Activated CD8-positive, alpha-beta memory T cell treated with anti-CD3 and anti-CD28 coated beads, Interleukin-2, amount 50 U/mL, for 1 hour (primary cell): ENCODE measurements at regions not wholly inside any gene's neighbourhood (a gene's known extent, or its start where the extent isn't known, plus 50 kb on each side); places are given as distances from the start of the nearest gene placed in this dataset.

Experiments used
- DNase-seq: peaks from one replicate; pipeline ENCODE4 v3.0.0-alpha.2; 2020; ENCODE audit errors: extremely low read depth

- DNase-seq = no peak
These were observed 137.6 kb upstream of the SLC10A2 start for GRCh38 chr13:103203735-103204330.

- no peak for DNase-seq
These were observed 134.1 kb upstream of the SLC10A2 start for GRCh38 chr13:103200118-103200885.

GRCh38 chr13:103199380-103200088, 133.3 kb upstream of the SLC10A2 start:
- DNase-seq = no peak

- DNase-seq = no peak
These were observed 130.1 kb upstream of the SLC10A2 start for GRCh38 chr13:103196356-103196755.

- no peak for DNase-seq
These were observed 129.5 kb upstream of the SLC10A2 start for GRCh38 chr13:103195762-103196161.

DNA sequence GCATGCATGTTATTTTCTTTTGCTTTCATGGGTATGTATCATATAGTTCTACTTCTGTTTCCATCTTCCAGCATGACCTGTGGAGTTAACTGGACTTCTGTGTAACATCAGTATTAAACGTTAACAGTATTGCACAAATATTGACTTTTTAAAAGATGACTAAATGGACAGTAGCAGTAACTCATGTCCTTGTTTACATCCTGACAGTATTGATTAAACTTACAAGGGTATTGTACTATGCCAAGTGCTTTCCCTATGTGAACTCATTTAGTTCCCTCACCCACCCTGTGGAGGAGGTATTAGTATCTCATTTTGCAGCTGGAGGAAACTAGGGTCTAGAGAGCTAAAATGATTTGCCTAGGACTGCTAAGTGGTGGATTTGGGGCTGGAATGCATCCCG, 128.7 kb upstream of the SLC10A2 start:
- no peak for DNase-seq

DNA sequence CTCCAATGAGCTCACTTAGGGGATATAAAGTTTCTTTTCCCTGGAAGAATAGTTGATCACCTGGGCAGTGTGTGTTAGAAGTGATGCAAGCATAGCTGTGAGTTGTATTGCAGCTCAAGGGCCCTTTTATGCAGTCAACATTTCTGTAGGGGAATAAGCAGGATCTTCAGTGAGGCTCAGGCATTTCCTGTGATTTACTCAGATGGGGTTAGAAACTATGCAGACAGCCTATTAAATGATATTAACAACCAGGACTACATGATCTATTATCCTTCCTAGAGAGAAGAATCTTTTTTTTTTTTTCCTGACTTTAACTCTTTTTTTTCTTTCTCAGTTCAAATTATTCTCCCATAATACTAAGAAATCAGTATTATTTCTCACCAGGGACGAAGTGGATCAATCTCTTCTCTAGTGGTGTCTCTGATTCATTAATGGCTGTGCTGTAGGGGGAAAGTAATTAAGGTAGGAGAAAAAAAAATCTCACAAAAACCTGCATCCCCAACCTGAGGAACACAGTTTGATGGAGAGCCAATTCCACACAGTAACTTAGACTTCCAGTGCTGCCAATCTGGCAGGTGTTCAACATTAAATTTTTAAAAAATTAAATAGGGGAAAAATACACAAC, 126.4 kb upstream of the SLC10A2 start:
- DNase-seq = no peak

DNA sequence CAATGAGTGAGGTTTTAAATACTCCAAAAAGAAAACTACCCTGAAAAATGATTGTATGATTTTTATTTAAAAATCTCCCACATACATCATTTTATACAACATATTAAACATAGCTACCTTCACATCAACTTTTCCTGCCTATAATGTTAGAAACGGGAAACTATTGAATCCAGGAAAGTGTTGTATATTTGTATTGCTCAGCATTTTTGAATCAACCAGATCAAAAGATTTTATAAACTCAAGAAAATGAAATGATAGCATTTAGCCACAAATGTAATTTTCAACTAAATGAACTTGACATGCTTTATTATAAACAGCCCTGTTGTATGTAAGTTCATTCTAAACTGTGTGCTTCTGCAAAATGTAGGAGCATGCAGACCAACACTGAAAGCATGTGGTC, 124.6 kb upstream of the SLC10A2 start:
- DNase-seq = no peak

- DNase-seq = no peak
These were observed 122.6 kb upstream of the SLC10A2 start for GRCh38 chr13:103188713-103189326.

- DNase-seq = no peak
These were observed 121.5 kb upstream of the SLC10A2 start for GRCh38 chr13:103187721-103188156.

DNA sequence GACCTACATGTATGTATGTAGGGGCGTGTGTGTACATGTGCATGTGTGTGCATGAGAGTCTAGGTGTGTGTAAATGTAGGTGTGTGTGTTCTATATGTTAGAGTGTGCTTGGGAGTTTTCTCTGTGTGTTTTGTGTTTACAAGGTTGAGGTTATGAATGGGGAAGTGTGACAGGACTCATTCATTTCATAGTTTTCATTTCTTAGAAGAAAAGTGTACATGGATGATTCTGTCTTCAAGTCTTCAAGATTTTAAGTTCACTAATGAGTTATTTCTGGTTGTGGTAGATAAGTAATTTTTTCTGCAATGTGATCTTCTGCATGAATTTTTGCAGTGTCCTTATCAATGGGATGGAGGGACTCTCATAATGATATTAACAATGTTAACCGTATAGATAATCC, 118.2 kb upstream of the SLC10A2 start:
- DNase-seq = no peak

DNA sequence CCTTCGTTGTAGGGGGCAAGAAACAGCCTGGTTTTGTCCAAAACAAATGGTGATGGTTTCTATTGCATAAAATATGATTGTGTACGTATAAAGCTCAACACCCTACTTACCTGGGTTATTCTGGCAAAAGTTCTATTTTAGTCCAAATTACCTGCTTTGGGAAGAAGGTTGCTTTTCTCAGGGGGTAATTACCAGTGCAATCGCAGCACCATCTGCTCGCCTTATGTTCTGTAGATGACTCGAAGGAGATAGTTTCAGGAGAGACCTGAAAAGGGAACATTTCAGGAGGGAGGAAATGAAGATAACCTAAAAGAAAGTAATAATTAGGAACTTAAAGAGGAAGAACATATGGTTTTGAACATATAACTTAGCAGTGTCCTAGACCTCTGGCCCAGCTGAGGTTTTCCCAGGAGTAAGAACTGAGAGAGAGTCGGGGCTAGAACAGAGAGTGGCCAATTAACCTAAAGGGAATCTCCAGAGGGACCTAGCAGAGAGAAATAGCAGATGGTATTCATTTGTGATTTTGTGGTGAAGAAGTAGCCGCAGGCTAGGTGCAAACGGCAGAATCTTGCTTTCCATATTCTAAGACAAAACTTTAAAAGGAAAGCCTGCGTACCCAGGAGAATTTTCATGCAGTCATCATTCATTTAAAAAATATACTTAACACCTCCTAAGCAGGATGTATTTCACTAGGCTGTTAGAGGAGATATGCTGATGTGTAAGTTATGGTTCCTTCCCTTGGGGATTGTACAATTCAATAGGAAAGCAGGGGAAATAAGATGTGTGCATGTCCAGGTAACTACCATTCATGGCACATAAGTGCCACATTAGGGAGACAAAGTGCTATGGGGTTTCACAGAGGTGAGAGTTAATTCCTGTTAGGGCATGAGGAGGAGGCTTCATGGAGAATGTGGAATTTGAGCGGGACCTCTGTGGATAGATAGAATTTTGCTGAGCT, 113.0 kb upstream of the SLC10A2 start:
- DNase-seq = no peak

GRCh38 chr13:103174966-103175365, 108.7 kb upstream of the SLC10A2 start:
- no peak for DNase-seq

GRCh38 chr13:103168901-103169508, 102.8 kb upstream of the SLC10A2 start:
- DNase-seq = no peak

DNA sequence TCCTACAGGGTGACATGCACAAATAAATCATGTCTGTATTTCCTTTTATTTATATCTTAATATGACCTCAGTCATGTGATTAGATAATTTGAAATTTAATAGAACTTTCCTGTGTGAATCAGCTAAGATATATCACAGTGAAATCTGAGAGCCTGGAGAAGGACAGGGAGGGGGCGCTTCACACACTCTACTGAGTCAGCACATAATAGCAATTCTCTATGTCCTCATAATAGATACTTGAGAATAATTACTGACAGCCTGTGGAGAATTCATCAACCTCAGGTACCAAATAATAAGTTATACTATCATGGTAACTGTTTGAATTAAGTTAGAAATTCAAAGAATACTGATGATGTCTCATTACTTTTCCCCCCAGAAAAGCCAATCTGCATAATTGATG, 98.0 kb upstream of the SLC10A2 start:
- no peak for DNase-seq

DNA sequence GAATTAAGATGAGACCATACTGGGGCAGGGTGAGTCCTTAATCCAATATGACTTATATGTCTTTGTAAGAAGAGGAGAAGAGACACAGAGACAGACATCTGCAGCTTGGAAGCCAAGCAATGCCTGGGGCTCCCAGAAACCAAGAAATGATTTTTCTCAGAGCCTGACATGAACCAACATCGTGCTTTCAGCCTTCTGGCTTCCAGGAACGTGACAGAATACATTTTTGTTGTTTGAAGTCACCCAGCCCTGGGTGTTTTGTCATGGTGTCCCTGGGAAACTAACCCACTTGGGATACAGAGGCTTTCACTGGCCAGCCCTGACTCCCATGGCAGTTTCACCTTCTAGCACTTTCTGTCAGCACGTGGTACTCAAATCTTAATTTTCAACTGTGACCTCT, 95.3 kb upstream of the SLC10A2 start:
- no peak for DNase-seq

GRCh38 chr13:103157434-103158145, 91.4 kb upstream of the SLC10A2 start:
- DNase-seq = no peak

DNA sequence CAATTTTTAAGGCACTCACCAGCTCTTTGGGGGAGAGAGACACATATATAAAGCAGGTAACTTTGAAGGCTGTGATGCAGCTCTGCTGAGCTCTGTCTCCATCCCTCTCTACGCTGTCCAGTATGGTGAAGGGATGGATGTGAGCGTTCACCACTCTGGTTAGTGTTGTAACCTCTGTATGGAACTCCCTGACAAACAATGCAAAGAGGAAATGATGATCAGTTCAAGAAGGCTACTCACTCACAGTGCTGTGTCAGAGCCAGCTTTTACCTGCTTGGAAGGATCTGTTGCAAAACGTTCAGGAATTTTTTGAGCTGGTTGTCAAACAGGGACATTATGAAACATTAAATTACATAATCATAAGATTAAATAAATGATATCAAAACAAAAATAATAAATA, 90.8 kb upstream of the SLC10A2 start:
- DNase-seq = no peak

DNA sequence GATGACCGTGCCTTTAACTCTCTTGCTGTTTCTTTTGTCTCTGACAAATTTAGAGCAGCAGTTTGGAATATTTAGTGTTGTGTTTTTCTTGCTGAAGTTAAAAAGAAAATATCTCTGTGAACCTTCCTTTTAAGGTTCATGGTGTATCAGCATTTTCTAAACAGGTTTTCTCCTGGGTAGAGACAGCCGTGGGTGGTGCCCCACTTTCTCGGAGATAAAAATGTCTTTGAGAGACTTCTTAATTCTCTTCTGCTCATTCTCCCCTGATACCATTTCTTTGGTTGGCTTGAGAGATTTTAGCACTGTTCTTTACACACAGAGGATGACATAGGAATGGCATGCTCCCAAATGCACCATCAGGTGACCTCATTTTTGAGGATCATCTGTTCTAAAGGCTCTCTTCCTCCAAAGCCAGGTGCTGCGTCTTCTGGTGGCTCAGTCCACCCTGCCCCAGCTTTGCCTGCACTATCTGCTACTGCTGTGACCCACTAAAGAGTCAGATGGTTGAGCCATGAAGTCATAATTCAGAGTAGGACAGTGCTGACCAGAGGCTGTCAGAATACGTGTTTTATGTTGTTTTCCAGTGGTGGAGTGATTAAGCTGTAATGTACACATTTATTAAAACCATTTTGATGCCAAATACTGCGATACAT, 90.3 kb upstream of the SLC10A2 start:
- no peak for DNase-seq
